Liver (tissue), 8 donors: ENCODE measurements at regions not wholly inside any gene's neighbourhood (a gene's known extent, or its start where the extent isn't known, plus 50 kb on each side); places are given as distances from the start of the nearest gene placed in this dataset.

ENCODE experiments used
- DNase-seq: peaks from one replicate; pipeline ENCODE4 v3.0.0-alpha.2; 2017; ENCODE audit warnings: low spot score
- H3K27ac ChIP-seq, 2 donors: one replicate each; pipeline ENCODE4 v1.7.0; 2013; ENCODE audit warnings: inconsistent platforms in 2 of 2, low read length in 2 of 2, control low read depth in 1 of 2, low read depth in 1 of 2, mild to moderate bottlenecking in 1 of 2
- H3K27me3 ChIP-seq, 4 donors: one replicate each; pipeline versions ENCODE4 v1.6.1 to v1.7.0; 2013; ENCODE audit warnings: low read length in 3 of 4, inconsistent platforms in 1 of 4, mild to moderate bottlenecking in 1 of 4, moderate library complexity in 1 of 4; ENCODE audit not compliant: control insufficient read depth in 4 of 4, insufficient read depth in 4 of 4
- H3K36me3 ChIP-seq, 4 donors: one replicate each; pipeline versions ENCODE4 v1.6.1 to v1.7.0; 2013; ENCODE audit warnings: low read length in 3 of 4, mild to moderate bottlenecking in 3 of 4, low read depth in 1 of 4, moderate library complexity in 1 of 4; ENCODE audit not compliant: control insufficient read depth in 4 of 4, insufficient read depth in 3 of 4
- H3K4me1 ChIP-seq, 4 donors: one replicate each; pipeline versions ENCODE4 v1.6.1 to v1.7.0; 2013; ENCODE audit warnings: low read length in 3 of 4, mild to moderate bottlenecking in 3 of 4, moderate library complexity in 1 of 4; ENCODE audit not compliant: control insufficient read depth in 4 of 4, insufficient read depth in 4 of 4
- H3K4me3 ChIP-seq, 3 donors: one replicate each; pipeline versions ENCODE4 v1.6.1 to v1.7.0; 2013; ENCODE audit warnings: low read length in 3 of 3, control low read depth in 1 of 3, low read depth in 1 of 3, mild to moderate bottlenecking in 1 of 3
- H3K9ac ChIP-seq, 2 donors: one replicate each; pipeline ENCODE4 v1.7.0; 2013; ENCODE audit warnings: low read length in 2 of 2, mild to moderate bottlenecking in 2 of 2, moderate library complexity in 2 of 2, control low read depth in 1 of 2, low read depth in 1 of 2
- H3K9me3 ChIP-seq, 4 donors: one replicate each; pipeline versions ENCODE4 v1.6.1 to v1.7.0; 2013; ENCODE audit warnings: low read length in 3 of 4; ENCODE audit not compliant: control insufficient read depth in 4 of 4
- ATF3 ChIP-seq: IDR thresholded peaks from 2 replicates; pipeline ENCODE4 v1.6.1; 2016; ENCODE audit warnings: antibody characterized with exemption
- CTCF ChIP-seq: fragments of 150-350 bp; IDR thresholded peaks from 2 replicates; pipeline ENCODE4 v1.5.1; 2017; ENCODE audit warnings: improper control_type of control experiment, low read depth, low read length; ENCODE audit not compliant: missing input control
- FOXA1 ChIP-seq: IDR thresholded peaks from 2 replicates; pipeline ENCODE4 v1.6.1; 2016; ENCODE audit warnings: antibody characterized with exemption
- FOXA2 ChIP-seq: IDR thresholded peaks from 2 replicates; pipeline ENCODE4 v1.6.1; 2016; ENCODE audit warnings: antibody characterized with exemption
- GABPA ChIP-seq, 2 donors: IDR thresholded peaks in 1 of 2; conservative IDR thresholded peaks in 1 of 2; 2 replicates each; pipeline ENCODE4 v1.6.1; 2016; ENCODE audit warnings: antibody characterized with exemption in 2 of 2, mild to moderate bottlenecking in 1 of 2, moderate library complexity in 1 of 2
- HNF4A ChIP-seq, 2 donors: conservative IDR thresholded peaks; 2 replicates each; pipeline ENCODE4 v1.6.1; 2016; ENCODE audit warnings: antibody characterized with exemption in 2 of 2, mild to moderate bottlenecking in 2 of 2
- HNF4G ChIP-seq: IDR thresholded peaks from 2 replicates; pipeline ENCODE4 v1.6.1; 2016; ENCODE audit warnings: antibody characterized with exemption
- JUND ChIP-seq, 2 donors: IDR thresholded peaks; 2 replicates each; pipeline ENCODE4 v1.6.1; 2016; ENCODE audit warnings: antibody characterized with exemption in 2 of 2
- NR2F2 ChIP-seq: IDR thresholded peaks from 2 replicates; pipeline ENCODE4 v1.6.1; 2016; ENCODE audit warnings: antibody characterized with exemption
- REST ChIP-seq: IDR thresholded peaks from 2 replicates; pipeline ENCODE4 v1.6.1; 2016; ENCODE audit warnings: antibody characterized with exemption, mild to moderate bottlenecking
- RXRA ChIP-seq, 2 donors: IDR thresholded peaks; 2 replicates each; pipeline ENCODE4 v1.6.1; 2017 to 2018; ENCODE audit warnings: antibody characterized with exemption in 2 of 2, mild to moderate bottlenecking in 1 of 2
- TAF1 ChIP-seq: conservative IDR thresholded peaks from 2 replicates; pipeline ENCODE4 v1.6.1; 2016; ENCODE audit warnings: antibody characterized with exemption, mild to moderate bottlenecking
- YY1 ChIP-seq: IDR thresholded peaks from 2 replicates; pipeline ENCODE4 v1.6.1; 2016; ENCODE audit warnings: antibody characterized with exemption, mild to moderate bottlenecking
- WGBS: extraction: QIAGEN DNeasy Blood & Tissue Kit; methylation state at CpG from one replicate; pipeline ENCODE4 v1.1.7; 2013; 5-methylcytosine and 5-hydroxymethylcytosine counted together
- TF ChIP-seq, protein P1 (sequence below): IDR thresholded peaks from 2 replicates; pipeline ENCODE4 v1.6.1; 2016; ENCODE audit warnings: antibody characterized with exemption
- TF ChIP-seq, protein P2 (sequence below): IDR thresholded peaks from 2 replicates; pipeline ENCODE4 v1.6.1; 2016; ENCODE audit warnings: antibody characterized with exemption
- donor health status: healthy.
- donor health status: healthy.
- donor health status: healthy.
- donor health status: healthy.
- donor health status: healthy.

DNA sequence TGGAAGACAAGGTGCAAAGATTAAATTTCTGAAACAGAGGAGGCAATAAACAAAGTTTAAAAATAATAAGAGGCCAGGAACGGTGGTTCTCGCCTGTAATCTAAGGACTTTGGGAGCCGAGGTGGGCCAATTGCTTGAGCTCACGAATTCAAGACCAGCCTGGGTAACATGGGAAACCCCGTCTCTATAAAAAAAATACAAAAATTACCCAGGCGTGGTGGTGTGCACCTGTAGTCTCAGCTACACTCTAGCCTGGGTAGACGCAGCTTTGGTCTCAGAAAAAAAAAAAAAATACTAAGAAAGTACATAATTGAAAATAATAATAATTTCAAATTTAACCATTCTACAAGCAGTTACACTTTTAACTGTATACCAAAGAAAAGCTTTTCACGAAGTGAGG, 744.6 kb upstream of the POU3F3 start:
- DNase-seq, result no peak
- Histone ChIP-seq H3K4me3 (no peak overlapping the region), H3K36me3 (no peaks in the 10 kb centered on the region), H3K9me3 (no peaks in the 10 kb centered on the region), H3K27me3 (no peaks in the 10 kb centered on the region), H3K9ac (no peak overlapping the region), H3K4me1 (no peaks in the 10 kb centered on the region), H3K27ac (no peak overlapping the region)
- 75% methylated on average over 8 of the region's 8 CpGs for WGBS
- TF ChIP-seq TAF1 (no peak), CTCF (no peak), GABPA (IDR thresholded peaks at IDR 0.05 in 1 of 2, conservative IDR thresholded peaks at IDR 0.05 in 1 of 2) (no peak), HNF4G (no peak), FOXA1 (no peak), YY1 (no peak), HNF4A (conservative IDR thresholded peaks at IDR 0.05) (no peak), NR2F2 (no peak), FOXA2 (no peak), JUND (IDR thresholded peaks at IDR 0.05) (no peak), ATF3 (no peak), REST (no peak)
- TF ChIP-seq, protein P1, sequence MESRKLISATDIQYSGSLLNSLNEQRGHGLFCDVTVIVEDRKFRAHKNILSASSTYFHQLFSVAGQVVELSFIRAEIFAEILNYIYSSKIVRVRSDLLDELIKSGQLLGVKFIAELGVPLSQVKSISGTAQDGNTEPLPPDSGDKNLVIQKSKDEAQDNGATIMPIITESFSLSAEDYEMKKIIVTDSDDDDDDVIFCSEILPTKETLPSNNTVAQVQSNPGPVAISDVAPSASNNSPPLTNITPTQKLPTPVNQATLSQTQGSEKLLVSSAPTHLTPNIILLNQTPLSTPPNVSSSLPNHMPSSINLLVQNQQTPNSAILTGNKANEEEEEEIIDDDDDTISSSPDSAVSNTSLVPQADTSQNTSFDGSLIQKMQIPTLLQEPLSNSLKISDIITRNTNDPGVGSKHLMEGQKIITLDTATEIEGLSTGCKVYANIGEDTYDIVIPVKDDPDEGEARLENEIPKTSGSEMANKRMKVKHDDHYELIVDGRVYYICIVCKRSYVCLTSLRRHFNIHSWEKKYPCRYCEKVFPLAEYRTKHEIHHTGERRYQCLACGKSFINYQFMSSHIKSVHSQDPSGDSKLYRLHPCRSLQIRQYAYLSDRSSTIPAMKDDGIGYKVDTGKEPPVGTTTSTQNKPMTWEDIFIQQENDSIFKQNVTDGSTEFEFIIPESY, result no peak

DNA sequence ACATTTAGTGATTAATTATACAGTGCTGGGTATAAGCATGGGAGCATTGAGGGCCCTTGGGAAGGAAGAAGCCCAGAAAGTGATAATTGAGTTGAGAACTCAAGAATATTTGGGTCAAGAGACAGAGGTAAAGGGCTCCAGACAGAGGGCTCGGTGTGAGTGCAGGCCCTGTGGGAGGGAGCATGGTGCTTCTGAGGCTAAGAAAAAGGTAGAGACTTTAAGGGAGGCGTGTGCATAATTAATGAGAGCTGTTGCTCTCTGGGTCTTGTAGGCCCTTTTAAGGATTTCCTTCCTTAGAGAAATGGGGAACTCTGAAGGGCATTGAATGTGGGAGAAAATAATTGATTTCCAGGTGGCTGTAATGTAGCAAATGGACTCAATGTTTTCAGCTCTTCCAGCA, 735.0 kb upstream of the POU3F3 start:
- WGBS, result 68% methylated on average over 2 of the region's 2 CpGs
- Histone ChIP-seq H3K9ac (no peak overlapping the region), H3K27me3 (peaks cover 0 to 3% (median under 1%) of the 10 kb centered on the region in 4 donors), H3K27ac (no peak overlapping the region), H3K4me1 (no peaks in the 10 kb centered on the region), H3K36me3 (no peaks in the 10 kb centered on the region), H3K4me3 (no peak overlapping the region), H3K9me3 (no peaks in the 10 kb centered on the region)
- DNase-seq, result no peak
- TF ChIP-seq, protein P1, result no peak
- TF ChIP-seq REST (no peak), YY1 (no peak), JUND (IDR thresholded peaks at IDR 0.05) (no peak), RXRA (IDR thresholded peaks at IDR 0.05) (no peak), HNF4A (conservative IDR thresholded peaks at IDR 0.05) (no peak), GABPA (IDR thresholded peaks at IDR 0.05 in 1 of 2, conservative IDR thresholded peaks at IDR 0.05 in 1 of 2) (no peak), FOXA1 (no peak), FOXA2 (no peak), HNF4G (no peak)
- TF ChIP-seq, protein P2, sequence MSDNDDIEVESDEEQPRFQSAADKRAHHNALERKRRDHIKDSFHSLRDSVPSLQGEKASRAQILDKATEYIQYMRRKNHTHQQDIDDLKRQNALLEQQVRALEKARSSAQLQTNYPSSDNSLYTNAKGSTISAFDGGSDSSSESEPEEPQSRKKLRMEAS, result no peak
